HFF-Myc (cell line): ENCODE measurements at regions not wholly inside any gene's neighbourhood (a gene's known extent, or its start where the extent isn't known, plus 50 kb on each side); places are given as distances from the start of the nearest gene placed in this dataset.
"Not testable (repeated sequence)": the region's sequence is repeated elsewhere in the genome, so short reads cannot be mapped to it uniquely, and the experiment has no call there.

ENCODE experiments used
- DNase-seq: peaks from one replicate; pipeline ENCODE4 v3.0.0-alpha.2; 2011; ENCODE audit warnings: low read depth; ENCODE audit errors: extremely low read depth
- H3K4me3 ChIP-seq: replicated peaks from 2 replicates; pipeline ENCODE4 v1.5.1; 2011; ENCODE audit warnings: low read depth, mild to moderate bottlenecking, control low read depth, low read length
- TF ChIP-seq, protein P1 (sequence below): IDR thresholded peaks from 2 replicates; pipeline ENCODE4 v1.5.1; 2012; ENCODE audit warnings: mild to moderate bottlenecking, low read depth, low read length, control low read depth; ENCODE audit errors: missing control alignments

DNA sequence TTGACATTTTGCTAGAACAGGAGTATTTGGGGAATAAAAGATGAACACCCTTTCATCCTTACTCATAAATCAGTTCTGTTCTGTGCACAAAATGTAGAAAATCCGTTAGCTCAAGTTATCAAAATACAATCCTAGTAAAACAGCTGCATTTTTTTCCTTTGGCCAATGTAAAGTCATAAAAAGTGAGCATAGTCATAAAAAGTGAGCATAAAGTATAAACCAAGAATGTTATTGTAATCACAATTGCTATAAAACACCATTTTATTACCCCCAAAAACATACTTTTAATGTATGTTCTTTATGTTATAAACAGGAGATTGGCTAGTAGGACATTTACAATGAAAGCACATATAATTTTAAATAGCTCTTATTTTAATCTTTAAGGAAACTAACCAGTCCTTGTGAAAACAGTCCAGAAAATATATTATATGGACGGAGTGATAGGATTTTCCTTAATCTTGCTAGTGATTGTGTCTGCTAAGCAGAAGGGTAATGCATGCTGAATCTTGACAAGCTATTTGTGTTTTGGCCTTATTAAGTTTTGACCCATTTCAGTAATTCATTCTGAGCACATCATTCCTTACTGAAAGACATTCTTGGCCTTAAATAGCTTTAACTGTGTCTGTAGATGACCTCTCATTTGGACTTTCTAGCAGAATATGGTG lies 891.8 kb downstream of the DSC3 start:
- DNase-seq = no peak
- TF ChIP-seq, protein P1, sequence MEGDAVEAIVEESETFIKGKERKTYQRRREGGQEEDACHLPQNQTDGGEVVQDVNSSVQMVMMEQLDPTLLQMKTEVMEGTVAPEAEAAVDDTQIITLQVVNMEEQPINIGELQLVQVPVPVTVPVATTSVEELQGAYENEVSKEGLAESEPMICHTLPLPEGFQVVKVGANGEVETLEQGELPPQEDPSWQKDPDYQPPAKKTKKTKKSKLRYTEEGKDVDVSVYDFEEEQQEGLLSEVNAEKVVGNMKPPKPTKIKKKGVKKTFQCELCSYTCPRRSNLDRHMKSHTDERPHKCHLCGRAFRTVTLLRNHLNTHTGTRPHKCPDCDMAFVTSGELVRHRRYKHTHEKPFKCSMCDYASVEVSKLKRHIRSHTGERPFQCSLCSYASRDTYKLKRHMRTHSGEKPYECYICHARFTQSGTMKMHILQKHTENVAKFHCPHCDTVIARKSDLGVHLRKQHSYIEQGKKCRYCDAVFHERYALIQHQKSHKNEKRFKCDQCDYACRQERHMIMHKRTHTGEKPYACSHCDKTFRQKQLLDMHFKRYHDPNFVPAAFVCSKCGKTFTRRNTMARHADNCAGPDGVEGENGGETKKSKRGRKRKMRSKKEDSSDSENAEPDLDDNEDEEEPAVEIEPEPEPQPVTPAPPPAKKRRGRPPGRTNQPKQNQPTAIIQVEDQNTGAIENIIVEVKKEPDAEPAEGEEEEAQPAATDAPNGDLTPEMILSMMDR = no peak
- H3K4me3 ChIP-seq = no peak overlapping the region

DNA sequence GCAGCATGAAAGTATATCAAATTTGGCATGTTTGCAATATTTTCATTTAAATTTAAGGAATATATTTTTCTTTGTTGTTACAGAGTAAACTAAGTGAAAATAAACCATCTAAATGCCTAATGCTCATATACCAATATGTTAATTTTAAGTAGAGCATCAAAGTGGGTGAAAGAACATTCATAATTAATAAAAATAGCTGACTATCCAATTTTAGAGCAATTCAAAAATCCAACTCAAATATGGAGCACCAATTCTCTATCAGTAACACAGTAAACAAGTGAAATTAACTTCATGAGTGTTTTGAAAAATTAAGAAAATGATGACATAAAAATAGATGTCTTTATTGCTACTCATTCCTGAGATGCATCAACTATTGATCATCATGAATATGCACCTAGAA lies 893.0 kb downstream of the DSC3 start:
- DNase-seq = no peak
- H3K4me3 ChIP-seq = no peak overlapping the region
- TF ChIP-seq, protein P1 = no peak

DNA sequence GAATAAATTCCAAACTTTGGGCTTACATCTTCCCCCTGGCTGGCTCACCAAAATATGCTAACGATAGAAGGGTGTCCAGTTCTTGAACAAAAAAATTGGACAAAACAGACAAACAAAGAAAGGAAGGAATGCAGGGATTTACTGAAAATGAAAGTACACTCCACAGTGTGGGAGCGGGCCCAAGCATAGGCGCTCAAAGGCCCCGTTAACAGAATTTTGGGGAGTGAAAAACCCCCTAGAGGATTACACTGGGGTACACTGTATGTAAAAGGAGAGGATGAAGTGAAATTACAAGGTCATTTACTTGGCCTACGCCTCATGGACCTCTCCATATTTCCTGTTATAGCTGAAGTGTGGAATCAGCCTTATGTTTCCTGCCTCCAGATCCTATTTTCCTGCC lies 899.7 kb downstream of the DSC3 start:
- no peak for DNase-seq
- TF ChIP-seq, protein P1 = no peak
- no peak overlapping the region for H3K4me3 ChIP-seq

DNA sequence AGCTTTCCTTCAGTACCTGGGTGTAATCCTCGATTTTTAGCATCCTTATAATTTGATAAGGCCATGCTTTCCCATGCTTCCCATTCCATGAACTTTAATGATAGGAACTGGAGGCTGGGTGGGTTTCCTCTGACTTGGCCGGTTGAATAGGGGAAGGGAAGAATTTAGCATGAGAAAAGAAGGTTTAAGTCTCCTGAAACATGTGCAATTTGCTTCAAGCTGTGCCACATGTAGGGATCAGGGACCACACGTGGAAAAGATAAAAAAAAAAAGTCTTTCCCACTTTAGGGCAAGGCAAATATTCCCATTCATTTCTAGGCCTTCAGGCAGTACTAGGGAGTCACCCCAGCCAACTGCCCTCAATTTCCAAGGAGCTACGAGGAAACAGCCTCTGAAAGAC lies 900.3 kb downstream of the DSC3 start:
- DNase-seq = no peak
- TF ChIP-seq, protein P1 = no peak
- no peak overlapping the region for H3K4me3 ChIP-seq

DNA sequence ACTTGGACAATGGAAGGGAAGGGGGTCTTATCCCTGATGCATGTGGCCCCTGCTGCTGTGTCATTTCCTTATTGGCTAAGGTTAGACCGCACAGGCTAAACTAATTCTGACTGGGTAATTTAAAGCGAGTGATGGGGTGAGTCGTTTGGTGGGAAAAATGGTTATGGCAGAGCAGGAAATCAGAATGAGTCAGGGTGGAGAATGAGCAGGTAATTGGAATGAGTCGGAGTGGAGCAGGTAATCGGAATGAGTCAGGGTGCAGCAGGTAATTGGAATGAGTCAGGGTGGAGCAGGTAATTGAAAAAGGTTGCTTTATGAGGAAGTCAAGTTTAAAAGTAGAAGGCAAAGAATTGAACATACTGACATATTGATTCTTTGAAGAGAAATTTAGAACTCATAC lies 901.0 kb downstream of the DSC3 start:
- not testable (repeated sequence) for DNase-seq, H3K4me3 ChIP-seq

DNA sequence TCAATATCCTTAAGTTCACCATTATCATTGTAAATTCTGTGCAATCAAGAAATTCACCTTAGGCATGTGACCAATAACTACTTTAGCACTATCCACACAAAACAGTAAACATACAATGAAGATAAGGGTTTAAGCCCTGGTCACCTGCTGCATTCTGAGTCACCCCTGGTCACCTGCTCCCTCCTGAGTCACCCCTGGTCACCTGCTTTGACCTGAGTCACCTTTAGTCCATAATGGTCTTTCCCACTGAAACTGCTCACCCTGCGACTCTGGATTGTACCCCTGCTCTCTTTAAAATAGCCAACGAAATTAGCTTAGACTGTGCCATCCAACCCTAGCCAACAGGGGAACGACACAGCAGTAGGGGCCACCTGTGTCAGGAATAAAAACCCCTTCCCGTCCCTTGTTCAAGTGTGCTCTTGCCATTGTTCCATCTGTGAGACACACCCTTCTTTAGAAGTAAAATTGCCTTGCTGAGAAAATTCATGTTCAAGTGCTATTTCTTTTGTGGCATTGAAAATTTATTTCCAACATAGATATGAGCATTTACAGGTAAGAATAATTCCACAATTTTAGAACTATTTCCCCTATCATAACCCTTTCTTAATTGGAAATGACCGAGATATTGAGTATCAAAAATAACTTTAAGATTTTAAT lies 902.8 kb downstream of the DSC3 start:
- TF ChIP-seq, protein P1 = no peak
- no peak overlapping the region for H3K4me3 ChIP-seq
- DNase-seq = no peak

DNA sequence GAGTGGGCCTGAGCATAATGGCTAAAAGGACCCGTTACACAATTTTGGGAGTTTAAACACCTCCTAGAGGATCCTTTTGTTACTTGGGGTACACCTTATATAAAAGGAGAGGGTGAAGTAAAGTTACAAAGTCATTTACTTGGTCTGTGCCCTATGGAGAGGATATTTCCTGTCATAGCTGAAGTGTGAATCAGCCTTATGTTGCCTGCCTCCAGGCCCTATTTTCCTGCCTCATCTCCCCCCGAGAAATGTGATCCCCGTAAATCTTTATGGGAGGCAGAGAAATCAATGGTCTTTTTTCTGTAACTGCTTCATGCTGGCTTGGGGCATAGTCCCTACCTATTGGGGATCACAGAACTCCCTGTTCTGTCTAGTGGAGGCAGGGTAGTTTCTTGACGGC lies 906.6 kb downstream of the DSC3 start:
- no peak for DNase-seq
- no peak overlapping the region for H3K4me3 ChIP-seq
- TF ChIP-seq, protein P1 = no peak
